GM21717 (cell line): ENCODE measurements at regions not wholly inside any gene's neighbourhood (a gene's known extent, or its start where the extent isn't known, plus 50 kb on each side); places are given as distances from the start of the nearest gene placed in this dataset.

Source experiments
- ATAC-seq: cut with Tn5 transposase; IDR thresholded peaks from one replicate; pipeline ENCODE4 v1.9.1; 2021; ENCODE audit warnings: mild to moderate bottlenecking, moderate library complexity; ENCODE audit not compliant: unreplicated experiment

GRCh38 chr6:156315146-156315545 lies 462.0 kb upstream of the ARID1B start:
- ATAC-seq = no peak

- ATAC-seq = no peak
These were observed 464.1 kb upstream of the ARID1B start for GRCh38 chr6:156313037-156313436.

DNA sequence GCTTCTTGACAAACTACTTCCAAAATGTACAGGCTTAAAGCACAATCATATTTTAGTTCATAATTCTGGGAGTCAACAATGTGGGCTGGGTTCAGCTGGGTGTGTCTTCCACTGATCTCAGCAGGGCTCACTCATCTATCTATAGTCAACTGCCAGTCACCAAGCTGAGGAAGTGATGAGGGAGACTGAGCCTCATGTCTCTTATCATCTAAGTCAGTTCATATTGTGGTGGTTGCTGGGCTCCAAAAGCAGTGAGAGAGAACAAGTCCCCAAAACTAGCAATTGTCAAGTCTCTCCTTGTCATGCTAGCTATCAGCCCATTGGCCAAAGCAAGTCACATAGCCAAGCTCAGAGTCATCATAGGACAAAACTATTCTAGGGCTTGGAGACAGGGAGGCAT lies 465.9 kb upstream of the ARID1B start:
- no peak for ATAC-seq

DNA sequence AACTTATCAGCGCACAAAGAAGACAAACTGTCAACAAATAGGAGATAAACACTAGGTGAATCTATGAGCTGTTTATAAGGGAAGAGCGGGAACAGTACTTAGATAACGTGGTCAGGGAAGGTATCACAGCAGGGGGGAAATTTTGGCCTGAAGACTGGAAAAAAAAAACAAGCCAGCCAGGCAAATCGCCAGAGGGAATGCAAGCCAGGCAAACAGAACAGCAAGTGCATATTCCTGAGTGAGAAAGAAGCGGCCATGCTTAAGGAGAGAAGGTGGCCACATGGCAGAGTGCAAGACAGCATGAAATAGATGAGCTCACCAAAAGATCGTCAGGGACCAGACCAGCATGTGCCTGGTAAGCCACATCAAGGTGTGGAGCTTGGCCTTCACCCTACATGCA lies 466.5 kb upstream of the ARID1B start:
- no peak for ATAC-seq

DNA sequence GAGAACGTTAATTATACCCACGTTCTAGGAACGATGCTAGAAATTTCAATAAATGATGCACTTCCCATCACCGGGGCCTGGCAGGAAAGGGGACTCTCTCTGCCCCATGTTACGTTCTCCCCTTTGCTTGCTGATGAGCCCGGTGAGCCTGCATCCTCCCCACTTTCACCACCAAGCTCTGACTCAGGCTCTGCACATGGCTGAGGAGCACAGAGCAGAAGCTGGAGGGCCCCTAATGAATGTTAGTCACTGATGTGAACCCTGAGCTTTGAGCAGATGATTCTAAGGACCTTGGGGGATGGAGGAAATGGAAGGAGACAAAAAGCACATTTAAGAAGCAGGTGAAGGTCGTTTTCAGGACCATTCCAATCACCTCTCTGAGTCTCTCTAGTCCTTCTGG lies 468.2 kb upstream of the ARID1B start:
- no peak for ATAC-seq

GRCh38 chr6:156308604-156309003 lies 468.6 kb upstream of the ARID1B start:
- no peak for ATAC-seq

- no peak for ATAC-seq
These were observed 470.6 kb upstream of the ARID1B start for GRCh38 chr6:156306531-156306930.

DNA sequence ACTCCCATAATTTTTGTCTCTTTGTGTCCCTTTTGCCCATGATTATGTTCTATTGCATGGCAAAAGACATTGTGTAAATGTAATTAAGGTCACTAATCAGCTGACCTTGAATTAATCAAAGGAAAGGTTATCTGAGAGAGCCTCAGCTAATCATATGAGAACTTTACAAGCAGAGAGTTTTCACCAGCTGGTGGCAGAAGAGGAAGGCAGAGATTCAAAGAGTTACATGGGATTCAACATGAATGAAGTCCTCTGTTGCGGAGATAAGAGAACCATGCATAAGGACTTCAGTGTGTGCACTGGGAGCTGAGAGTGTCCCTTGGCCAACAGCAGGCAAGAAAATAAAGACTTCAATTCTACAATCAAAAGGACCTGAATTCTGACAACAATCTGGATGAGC lies 494.1 kb upstream of the ARID1B start:
- no peak for ATAC-seq

DNA sequence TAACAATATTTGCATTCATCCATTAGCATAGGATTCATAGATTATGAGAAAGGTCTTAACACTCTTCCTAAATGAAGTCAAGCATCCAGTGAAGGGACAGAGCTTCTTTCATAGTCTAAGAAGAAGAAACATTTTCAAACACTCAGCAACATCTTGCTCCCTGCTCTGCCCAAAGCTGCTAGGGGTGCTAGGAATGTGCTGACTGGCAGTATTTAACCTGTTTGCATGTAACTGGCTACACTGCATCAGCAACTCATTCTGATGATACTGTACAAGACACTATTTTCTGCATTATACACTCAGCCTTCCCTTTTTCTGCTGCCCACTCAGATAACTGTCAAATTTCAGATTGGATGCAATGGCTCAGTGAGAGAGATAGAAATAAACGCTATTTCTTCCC lies 495.1 kb upstream of the ARID1B start:
- no peak for ATAC-seq

- no peak for ATAC-seq
These were observed 495.9 kb upstream of the ARID1B start for GRCh38 chr6:156281266-156281665.

DNA sequence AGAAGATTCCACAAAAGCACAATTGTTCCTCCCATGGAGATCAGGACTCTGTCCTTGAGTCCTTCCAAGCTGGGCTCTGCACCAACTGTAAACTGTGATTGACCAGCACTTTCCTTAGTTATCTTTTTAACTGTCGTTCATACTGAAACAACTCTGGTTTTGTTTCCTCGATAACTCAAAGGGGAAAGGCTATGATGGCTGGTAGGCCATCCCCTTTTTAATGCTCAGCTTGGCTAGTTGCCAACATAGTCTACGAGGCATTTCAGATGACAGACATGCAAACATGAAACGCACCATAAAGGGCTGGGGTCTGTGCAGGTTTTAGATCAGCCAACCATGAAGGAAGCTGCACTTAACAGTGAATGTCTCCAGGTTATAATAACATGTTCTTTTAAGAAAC lies 497.1 kb upstream of the ARID1B start:
- no peak for ATAC-seq

GRCh38 chr6:156279261-156279969 lies 497.8 kb upstream of the ARID1B start:
- peak; percentile 51 for ATAC-seq

DNA sequence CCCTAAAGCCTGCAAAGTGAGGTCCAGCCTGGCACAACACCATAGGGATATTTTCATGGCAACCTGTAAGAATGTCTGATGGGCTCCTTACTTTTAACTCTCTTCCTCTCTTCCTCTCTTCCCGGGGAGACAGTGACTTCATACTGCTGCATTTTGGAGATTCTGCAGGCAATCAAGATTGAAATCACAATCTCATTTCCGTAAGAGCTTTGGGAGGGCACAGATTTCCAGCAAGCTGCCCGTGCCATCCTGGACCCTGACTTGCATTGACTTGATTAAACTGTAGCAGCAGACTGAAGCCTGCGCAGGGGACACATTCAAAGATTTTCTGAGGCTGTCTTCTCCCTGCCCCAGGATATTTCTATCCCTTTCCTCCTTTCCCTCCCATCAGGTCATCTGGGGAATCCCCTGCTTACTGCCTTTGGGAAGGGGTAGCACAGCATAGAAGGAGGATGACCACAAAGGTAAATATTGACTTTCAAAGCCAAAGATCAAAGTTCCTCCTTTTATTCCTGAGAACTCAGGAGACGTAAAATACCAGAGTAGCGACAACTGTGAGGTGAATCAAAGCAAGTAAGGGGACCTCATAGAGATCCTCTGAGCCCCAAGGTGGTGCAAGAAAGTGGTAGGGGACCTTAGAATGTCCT lies 504.0 kb upstream of the ARID1B start:
- no peak for ATAC-seq

- no peak for ATAC-seq
These were observed 507.3 kb upstream of the ARID1B start for GRCh38 chr6:156269751-156270369.

- no peak for ATAC-seq
These were observed 508.3 kb upstream of the ARID1B start for GRCh38 chr6:156268849-156269248.

DNA sequence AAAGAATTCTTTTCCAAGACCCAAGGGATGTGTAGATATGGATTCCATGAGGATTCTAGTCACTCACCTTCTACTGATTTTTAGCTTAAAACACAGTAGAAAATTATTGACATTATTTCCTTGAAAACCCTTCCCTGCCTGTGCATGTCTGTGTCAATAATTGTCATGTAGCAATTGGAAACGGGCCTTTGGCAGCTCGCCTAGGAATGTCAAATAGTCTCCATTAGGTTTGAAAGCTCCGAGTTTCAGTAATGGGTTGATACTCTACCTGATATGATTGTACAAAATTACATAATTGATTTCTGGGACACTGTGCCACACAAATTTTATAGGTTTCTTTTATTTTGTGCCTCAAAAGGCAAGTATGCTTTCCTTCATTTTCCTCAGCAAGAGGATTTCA lies 515.2 kb upstream of the ARID1B start:
- ATAC-seq = no peak

- no peak for ATAC-seq
These were observed 516.4 kb upstream of the ARID1B start for GRCh38 chr6:156260815-156261214.

GRCh38 chr6:156258981-156259380 lies 518.2 kb upstream of the ARID1B start:
- no peak for ATAC-seq

GRCh38 chr6:156256161-156256560 lies 521.0 kb upstream of the ARID1B start:
- ATAC-seq = no peak

GRCh38 chr6:156254240-156254639 lies 522.9 kb upstream of the ARID1B start:
- ATAC-seq = no peak

DNA sequence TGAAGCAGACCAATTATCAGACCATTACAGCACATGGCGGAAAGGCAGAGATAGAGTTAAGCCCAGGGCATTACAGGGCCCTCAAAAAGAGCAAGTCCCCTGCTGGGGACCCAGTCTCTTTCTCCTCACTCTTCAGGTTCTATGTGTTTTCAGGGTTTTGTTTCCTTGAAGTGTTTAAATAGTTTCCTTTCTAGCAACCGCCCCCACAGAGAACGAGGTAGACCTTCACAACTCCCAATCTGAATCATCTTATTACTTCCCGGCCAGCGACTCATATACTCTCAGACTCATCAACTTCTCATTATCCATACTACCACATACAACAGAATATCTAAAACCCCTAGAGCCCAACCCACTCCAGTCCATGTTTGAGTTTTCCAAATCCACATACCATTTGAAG lies 526.6 kb upstream of the ARID1B start:
- no peak for ATAC-seq

DNA sequence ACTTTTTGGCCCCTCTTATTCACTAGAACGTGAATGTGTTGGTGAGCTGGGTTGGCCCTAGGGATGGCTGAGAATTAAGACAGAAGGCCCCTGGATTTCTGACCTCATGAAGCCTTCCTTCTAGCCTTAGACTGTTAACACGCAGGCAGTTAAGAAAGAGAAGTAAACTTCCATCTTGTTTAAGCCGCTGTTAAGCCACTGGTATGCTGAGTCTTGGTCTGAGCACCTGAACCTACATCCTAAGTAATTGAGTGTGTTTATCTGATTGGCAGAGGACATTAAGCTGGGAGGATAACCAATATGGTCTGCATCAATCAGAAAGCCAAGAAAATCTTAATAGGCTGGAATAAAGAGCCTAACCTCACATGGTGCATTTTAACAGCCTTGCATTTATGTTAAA lies 535.0 kb upstream of the ARID1B start:
- ATAC-seq = no peak
